Activated naive CD8-positive, alpha-beta T cell (primary cell): ENCODE measurements at regions not wholly inside any gene's neighbourhood (a gene's known extent, or its start where the extent isn't known, plus 50 kb on each side); places are given as distances from the start of the nearest gene placed in this dataset.
"Not testable (repeated sequence)": the region's sequence is repeated elsewhere in the genome, so short reads cannot be mapped to it uniquely, and the experiment has no call there.

Experiments
- H3K27ac Mint-ChIP-seq: one replicate; pipeline ENCODE4 v1.8.0; 2021; ENCODE audit warnings: mixed read lengths
- H3K27me3 Mint-ChIP-seq: one replicate; pipeline ENCODE4 v1.8.0; 2021; ENCODE audit warnings: mixed read lengths
- H3K36me3 Mint-ChIP-seq: one replicate; pipeline ENCODE4 v1.8.0; 2021; ENCODE audit warnings: mixed read lengths
- H3K4me1 Mint-ChIP-seq: one replicate; pipeline ENCODE4 v1.8.0; 2021; ENCODE audit warnings: low read depth, mixed read lengths
- H3K4me3 Mint-ChIP-seq: one replicate; pipeline ENCODE4 v1.8.0; 2021; ENCODE audit warnings: mild to moderate bottlenecking, mixed read lengths
- H3K9me3 Mint-ChIP-seq: one replicate; pipeline ENCODE4 v1.8.0; 2021; ENCODE audit warnings: low read depth, mixed read lengths

GRCh38 chr14:53375599-53375998 lies 222.5 kb upstream of the DDHD1 start:
- H3K9me3 Mint-ChIP-seq, result no peaks in the 10 kb centered on the region
- H3K36me3 Mint-ChIP-seq, result peaks cover 5% of the 10 kb centered on the region
- H3K4me3 Mint-ChIP-seq, result no peak overlapping the region
- H3K27ac Mint-ChIP-seq, result no peak overlapping the region
- H3K27me3 Mint-ChIP-seq, result no peaks in the 10 kb centered on the region
- H3K4me1 Mint-ChIP-seq, result peaks cover 3% of the 10 kb centered on the region

- no peak overlapping the region for H3K4me3 Mint-ChIP-seq
- H3K36me3 Mint-ChIP-seq, result peaks cover 9% of the 10 kb centered on the region
- no peak overlapping the region for H3K27ac Mint-ChIP-seq
- no peaks in the 10 kb centered on the region for H3K27me3 Mint-ChIP-seq
- H3K4me1 Mint-ChIP-seq, result no peaks in the 10 kb centered on the region
- no peaks in the 10 kb centered on the region for H3K9me3 Mint-ChIP-seq
These were observed 215.6 kb upstream of the DDHD1 start for GRCh38 chr14:53368711-53369201.

GRCh38 chr14:53368066-53368465 lies 214.9 kb upstream of the DDHD1 start:
- H3K4me1 Mint-ChIP-seq, result no peaks in the 10 kb centered on the region
- H3K4me3 Mint-ChIP-seq, result no peak overlapping the region
- H3K9me3 Mint-ChIP-seq, result no peaks in the 10 kb centered on the region

GRCh38 chr14:53367644-53368026 lies 214.5 kb upstream of the DDHD1 start:
- Mint-ChIP-seq H3K27ac (no peak overlapping the region), H3K27me3 (no peaks in the 10 kb centered on the region), H3K36me3 (peaks cover 9% of the 10 kb centered on the region), H3K9me3 (no peaks in the 10 kb centered on the region), H3K4me1 (no peaks in the 10 kb centered on the region), H3K4me3 (no peak overlapping the region)

More at GRCh38 chr14:53368066-53368465, 214.9 kb upstream of the DDHD1 start:
- no peak overlapping the region for H3K27ac Mint-ChIP-seq
- peaks cover 9% of the 10 kb centered on the region for H3K36me3 Mint-ChIP-seq
- H3K27me3 Mint-ChIP-seq, result no peaks in the 10 kb centered on the region

DNA sequence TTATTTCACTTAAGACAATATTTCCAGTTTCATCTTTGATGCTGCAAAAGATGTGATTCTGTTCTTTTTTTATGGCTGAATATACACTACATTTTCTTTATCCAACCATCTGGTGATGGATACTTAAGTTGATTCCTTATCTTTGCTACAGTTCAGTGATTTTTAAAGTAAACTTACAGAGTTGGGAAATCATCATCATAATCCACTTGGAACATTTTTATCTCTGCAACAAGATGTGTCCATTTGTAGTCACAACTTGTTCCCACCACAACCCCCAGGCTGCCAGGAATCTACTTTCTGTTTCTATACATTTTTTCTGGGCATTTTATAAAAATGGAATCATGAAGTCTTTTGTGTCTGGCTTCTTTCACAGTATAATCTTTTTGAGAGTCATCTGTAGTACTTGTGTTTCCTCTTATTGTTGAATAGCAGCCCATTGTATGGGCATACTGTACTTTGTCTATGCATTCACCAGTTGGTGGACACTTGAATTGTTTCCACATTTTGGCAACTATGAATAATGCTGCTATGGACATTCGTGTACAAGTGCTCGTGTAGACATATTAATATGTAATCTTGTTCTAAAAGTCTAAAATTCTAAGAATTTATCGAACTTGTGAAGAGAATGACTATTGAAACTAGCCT lies 212.5 kb upstream of the DDHD1 start:
- no peaks in the 10 kb centered on the region for H3K27me3 Mint-ChIP-seq
- no peaks in the 10 kb centered on the region for H3K9me3 Mint-ChIP-seq
- no peak overlapping the region for H3K27ac Mint-ChIP-seq
- peaks cover 4% of the 10 kb centered on the region for H3K36me3 Mint-ChIP-seq
- H3K4me3 Mint-ChIP-seq, result no peak overlapping the region
- no peaks in the 10 kb centered on the region for H3K4me1 Mint-ChIP-seq

- not testable (repeated sequence) for H3K27ac Mint-ChIP-seq, H3K4me3 Mint-ChIP-seq, H3K4me1 Mint-ChIP-seq, H3K9me3 Mint-ChIP-seq, H3K27me3 Mint-ChIP-seq, H3K36me3 Mint-ChIP-seq
These were observed 209.8 kb upstream of the DDHD1 start for GRCh38 chr14:53362916-53363315.

GRCh38 chr14:53360829-53361228 lies 207.7 kb upstream of the DDHD1 start:
- no peaks in the 10 kb centered on the region for H3K36me3 Mint-ChIP-seq
- H3K27me3 Mint-ChIP-seq, result no peaks in the 10 kb centered on the region
- H3K9me3 Mint-ChIP-seq, result no peaks in the 10 kb centered on the region
- H3K4me3 Mint-ChIP-seq, result no peak overlapping the region
- no peaks in the 10 kb centered on the region for H3K4me1 Mint-ChIP-seq
- H3K27ac Mint-ChIP-seq, result no peak overlapping the region

DNA sequence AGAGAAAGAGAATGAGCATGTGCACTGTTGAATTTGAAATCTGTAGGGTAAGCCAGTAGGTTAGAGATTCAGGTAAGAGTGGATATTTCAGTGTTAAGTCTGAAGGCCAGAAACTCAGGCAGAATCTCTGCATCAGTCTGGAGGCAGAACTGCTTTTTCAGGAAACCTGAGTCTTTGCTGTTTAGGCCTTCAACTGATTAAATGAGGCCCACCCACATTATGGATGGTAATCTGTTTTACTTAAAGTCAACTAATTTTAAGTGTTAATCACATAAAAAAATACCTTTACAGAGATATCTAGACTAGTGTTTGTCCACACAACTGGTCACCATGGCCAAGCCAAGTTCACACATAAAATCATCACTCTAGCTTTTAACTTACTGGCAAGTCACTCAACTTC lies 205.0 kb upstream of the DDHD1 start:
- Mint-ChIP-seq H3K9me3 (no peaks in the 10 kb centered on the region), H3K27ac (no peak overlapping the region), H3K36me3 (no peaks in the 10 kb centered on the region), H3K27me3 (no peaks in the 10 kb centered on the region), H3K4me3 (no peak overlapping the region), H3K4me1 (no peaks in the 10 kb centered on the region)

- Mint-ChIP-seq H3K27me3 (no peaks in the 10 kb centered on the region), H3K36me3 (peaks cover under 1% of the 10 kb centered on the region), H3K4me1 (no peaks in the 10 kb centered on the region), H3K9me3 (no peaks in the 10 kb centered on the region), H3K27ac (no peak overlapping the region), H3K4me3 (no peak overlapping the region)
These were observed 203.4 kb upstream of the DDHD1 start for GRCh38 chr14:53356361-53357150.

DNA sequence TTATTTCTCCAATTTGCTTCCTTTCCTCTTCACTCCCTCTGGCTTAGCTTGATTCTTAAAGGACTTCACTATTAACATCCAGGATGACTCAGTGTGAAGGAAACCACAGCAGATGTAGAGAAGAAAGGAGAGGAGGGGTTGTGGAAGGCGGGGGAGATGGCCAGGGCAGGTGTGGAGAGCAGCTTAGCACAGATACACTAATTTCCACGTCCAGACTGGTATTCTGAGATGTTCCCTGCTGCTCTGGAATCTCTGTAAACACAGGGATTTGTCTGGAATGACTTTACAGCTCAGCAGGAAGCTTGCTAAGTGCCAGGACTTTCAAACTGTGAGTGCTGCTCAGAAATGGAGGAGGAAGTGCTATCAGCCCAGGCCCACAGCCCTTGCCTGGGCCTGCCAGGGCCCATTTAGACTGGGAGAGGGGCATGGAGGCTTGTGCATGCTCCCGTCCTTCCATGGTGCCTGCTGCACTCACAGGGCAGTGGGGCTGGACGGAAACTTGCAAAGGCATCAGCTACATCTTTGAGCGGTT lies 202.5 kb upstream of the DDHD1 start:
- Mint-ChIP-seq H3K4me1 (no peaks in the 10 kb centered on the region), H3K27ac (no peak overlapping the region), H3K27me3 (no peaks in the 10 kb centered on the region), H3K36me3 (peaks cover 6% of the 10 kb centered on the region), H3K9me3 (no peaks in the 10 kb centered on the region), H3K4me3 (no peak overlapping the region)

GRCh38 chr14:53354336-53354735 lies 201.2 kb upstream of the DDHD1 start:
- Mint-ChIP-seq H3K27me3 (no peaks in the 10 kb centered on the region), H3K9me3 (no peaks in the 10 kb centered on the region), H3K36me3 (peaks cover 6% of the 10 kb centered on the region), H3K4me3 (no peak overlapping the region), H3K27ac (no peak overlapping the region), H3K4me1 (no peaks in the 10 kb centered on the region)

DNA sequence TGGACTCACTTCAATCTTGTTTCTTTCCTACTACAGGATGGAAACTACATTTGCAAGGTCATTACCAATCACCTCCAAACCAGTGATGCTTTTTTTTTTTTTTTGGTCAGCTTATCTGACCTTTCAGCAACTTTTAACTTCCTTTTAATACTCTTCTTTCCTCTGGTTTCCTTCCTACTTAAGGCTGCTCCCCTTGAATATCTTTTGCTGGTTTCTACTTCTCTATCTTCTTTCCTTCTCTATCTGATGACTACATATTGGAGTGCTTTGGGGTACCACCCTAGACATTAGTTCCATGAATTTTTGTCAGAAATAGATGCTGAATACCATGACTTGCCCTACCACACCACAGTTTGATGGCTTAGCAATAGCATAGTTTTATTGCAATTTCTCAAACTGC lies 197.7 kb upstream of the DDHD1 start:
- Mint-ChIP-seq H3K4me1 (no peaks in the 10 kb centered on the region), H3K27me3 (no peaks in the 10 kb centered on the region), H3K9me3 (no peaks in the 10 kb centered on the region), H3K4me3 (no peak overlapping the region), H3K36me3 (peaks cover 6% of the 10 kb centered on the region), H3K27ac (no peak overlapping the region)

DNA sequence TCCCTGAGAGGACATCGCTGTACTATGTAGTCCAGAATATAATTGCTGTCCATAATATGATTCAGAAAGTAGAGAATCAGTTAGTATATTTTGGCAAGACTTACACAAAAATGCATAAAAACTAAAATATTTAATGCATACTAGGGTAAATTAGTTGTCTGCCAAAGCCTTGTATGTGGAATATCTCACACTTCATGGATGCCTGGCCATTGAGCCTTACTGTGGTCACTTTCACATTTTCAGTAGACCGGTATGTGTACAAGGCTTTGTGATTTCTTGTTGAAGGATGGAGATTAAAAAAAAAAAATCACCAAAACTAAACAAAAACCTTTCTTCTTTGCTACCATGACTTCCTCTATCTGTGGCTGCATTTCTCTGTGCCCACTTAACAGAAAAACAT lies 197.3 kb upstream of the DDHD1 start:
- Mint-ChIP-seq H3K4me1 (no peaks in the 10 kb centered on the region), H3K27ac (no peak overlapping the region), H3K4me3 (no peak overlapping the region), H3K27me3 (no peaks in the 10 kb centered on the region), H3K9me3 (no peaks in the 10 kb centered on the region), H3K36me3 (peaks cover 6% of the 10 kb centered on the region)

- Mint-ChIP-seq H3K4me3 (no peak overlapping the region), H3K27me3 (no peaks in the 10 kb centered on the region), H3K9me3 (no peaks in the 10 kb centered on the region), H3K27ac (no peak overlapping the region), H3K36me3 (peaks cover 6% of the 10 kb centered on the region), H3K4me1 (no peaks in the 10 kb centered on the region)
These were observed 193.9 kb upstream of the DDHD1 start for GRCh38 chr14:53346988-53347387.

DNA sequence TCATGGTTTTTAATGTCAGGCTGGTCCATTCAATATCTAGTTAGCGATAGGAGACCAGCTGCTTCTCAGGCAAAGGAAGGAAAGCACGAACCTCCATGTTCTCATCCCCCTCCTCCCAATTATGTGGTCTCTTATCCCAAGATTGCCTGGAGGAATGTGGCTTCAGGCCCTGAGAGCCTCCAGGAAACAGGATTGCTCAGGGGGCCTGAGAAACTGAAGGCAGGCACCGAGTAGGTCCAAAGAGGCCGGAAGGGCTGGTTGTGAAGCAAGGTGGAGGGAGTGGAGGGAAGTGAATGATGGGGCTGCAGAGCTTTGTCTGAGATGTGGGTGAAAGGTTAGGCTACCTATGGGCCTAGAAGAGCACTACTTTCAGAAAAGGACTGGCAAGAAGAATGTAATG lies 188.2 kb upstream of the DDHD1 start:
- H3K27me3 Mint-ChIP-seq, result no peaks in the 10 kb centered on the region
- H3K4me1 Mint-ChIP-seq, result no peaks in the 10 kb centered on the region
- no peaks in the 10 kb centered on the region for H3K9me3 Mint-ChIP-seq
- no peak overlapping the region for H3K27ac Mint-ChIP-seq
- H3K4me3 Mint-ChIP-seq, result no peak overlapping the region
- peaks cover 7% of the 10 kb centered on the region for H3K36me3 Mint-ChIP-seq
